GM12873 (cell line): ENCODE measurements at regions not wholly inside any gene's neighbourhood (a gene's known extent, or its start where the extent isn't known, plus 50 kb on each side); places are given as distances from the start of the nearest gene placed in this dataset.

ENCODE experiments used
- TF ChIP-seq, protein P1 (sequence below): IDR thresholded peaks from 2 replicates; pipeline ENCODE4 v1.5.1; 2012; ENCODE audit warnings: low read depth, mild to moderate bottlenecking, moderate library complexity, low read length, control low read depth; ENCODE audit not compliant: insufficient read depth; ENCODE audit errors: missing control alignments

- TF ChIP-seq, protein P1, sequence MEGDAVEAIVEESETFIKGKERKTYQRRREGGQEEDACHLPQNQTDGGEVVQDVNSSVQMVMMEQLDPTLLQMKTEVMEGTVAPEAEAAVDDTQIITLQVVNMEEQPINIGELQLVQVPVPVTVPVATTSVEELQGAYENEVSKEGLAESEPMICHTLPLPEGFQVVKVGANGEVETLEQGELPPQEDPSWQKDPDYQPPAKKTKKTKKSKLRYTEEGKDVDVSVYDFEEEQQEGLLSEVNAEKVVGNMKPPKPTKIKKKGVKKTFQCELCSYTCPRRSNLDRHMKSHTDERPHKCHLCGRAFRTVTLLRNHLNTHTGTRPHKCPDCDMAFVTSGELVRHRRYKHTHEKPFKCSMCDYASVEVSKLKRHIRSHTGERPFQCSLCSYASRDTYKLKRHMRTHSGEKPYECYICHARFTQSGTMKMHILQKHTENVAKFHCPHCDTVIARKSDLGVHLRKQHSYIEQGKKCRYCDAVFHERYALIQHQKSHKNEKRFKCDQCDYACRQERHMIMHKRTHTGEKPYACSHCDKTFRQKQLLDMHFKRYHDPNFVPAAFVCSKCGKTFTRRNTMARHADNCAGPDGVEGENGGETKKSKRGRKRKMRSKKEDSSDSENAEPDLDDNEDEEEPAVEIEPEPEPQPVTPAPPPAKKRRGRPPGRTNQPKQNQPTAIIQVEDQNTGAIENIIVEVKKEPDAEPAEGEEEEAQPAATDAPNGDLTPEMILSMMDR, result no peak
Measured at GRCh38 chr16:11448796-11449416, 103.6 kb downstream of the RMI2 start.

- TF ChIP-seq, protein P1, result no peak
Measured at GRCh38 chr16:11449716-11450115, 104.5 kb downstream of the RMI2 start.

- TF ChIP-seq, protein P1, result no peak
Measured at GRCh38 chr16:11450136-11450535, 104.9 kb downstream of the RMI2 start.

GRCh38 chr16:11452298-11452697 is 107.0 kb downstream of the RMI2 start:
- TF ChIP-seq, protein P1, result no peak

DNA sequence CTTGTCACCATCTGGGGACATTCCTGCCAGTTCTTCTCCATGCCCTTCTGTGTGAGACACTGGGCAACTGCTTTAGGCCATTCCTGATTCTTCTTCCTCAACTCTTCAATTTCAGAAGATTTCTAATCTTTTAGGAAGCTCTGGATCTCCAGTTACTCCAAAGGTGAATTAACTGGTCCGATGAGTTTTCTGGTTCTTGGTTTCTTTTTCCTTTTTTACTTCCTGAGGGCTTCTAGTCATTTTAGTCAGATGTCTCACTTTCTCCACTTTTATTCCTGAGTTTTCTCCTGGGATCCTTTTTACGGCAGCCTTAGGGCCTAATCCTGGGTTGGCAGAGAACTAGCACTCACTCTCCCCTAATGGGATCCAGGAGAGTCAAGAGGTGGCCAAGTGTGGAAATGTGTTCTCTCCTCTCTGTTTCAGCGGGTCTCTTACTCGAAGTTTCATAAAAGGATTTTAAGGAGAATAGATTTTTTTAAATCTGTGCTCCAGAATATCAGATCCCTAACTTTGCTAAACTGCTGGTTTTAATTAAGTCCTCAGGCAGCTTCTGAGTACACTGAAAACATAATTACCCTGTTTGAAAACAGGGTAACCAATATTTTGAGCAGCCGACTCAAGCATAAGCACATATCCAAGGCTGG is 107.6 kb downstream of the RMI2 start:
- TF ChIP-seq, protein P1, result no peak

DNA sequence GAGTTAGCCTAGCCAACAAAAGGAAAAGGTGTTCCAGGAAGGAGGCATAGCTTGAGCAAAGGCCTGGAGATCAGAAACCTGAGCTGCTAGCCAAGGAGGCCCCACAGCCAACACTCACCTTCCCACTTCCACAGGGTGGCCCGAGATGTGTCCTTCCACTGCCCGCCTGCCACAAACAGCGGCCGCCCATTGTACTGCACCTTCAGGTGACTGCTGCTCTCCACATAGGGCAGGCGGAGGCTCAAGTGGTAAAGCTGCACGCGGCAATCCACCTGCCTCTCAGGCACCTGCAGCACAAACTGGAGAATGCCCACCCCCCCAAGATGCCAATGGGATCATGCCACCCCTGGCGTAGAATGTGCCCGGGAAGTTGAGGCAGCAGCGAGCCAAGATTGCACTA is 111.5 kb downstream of the RMI2 start:
- TF ChIP-seq, protein P1, result no peak

DNA sequence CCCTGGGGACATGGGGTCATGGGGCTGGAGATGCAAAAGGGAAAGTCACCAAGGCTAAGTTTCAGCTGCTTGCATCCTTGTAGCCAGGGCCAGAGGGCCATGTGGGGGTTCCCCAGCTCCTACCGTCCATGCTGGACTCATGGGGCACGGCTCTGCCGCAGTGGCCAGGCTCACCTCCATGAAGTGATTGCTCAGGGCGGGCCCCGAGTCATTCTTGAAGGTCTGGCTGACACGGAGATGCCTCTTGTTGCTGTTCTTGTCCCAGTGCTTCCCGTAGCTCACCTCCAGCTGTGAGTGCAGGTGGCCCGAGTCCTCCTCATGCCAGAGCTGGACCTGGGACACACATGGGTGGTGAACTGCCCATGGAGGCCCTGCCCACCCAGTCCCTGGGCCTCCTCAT is 114.5 kb downstream of the RMI2 start:
- TF ChIP-seq, protein P1, result no peak
